Gastroesophageal sphincter (tissue), 3 donors: ENCODE measurements at regions not wholly inside any gene's neighbourhood (a gene's known extent, or its start where the extent isn't known, plus 50 kb on each side); places are given as distances from the start of the nearest gene placed in this dataset.

Experiments
- CTCF ChIP-seq, 4 experiments: fragments of 200-600 bp in 2 of 4; fragments of 450-650 bp in 2 of 4; sonication (generic) in 1 of 4; IDR thresholded peaks; one replicate each; pipeline ENCODE4 v1.5.1; 2017 to 2019; ENCODE audit warnings: antibody characterized with exemption in 4 of 4, mild to moderate bottlenecking in 2 of 4, moderate library complexity in 2 of 4
- EP300 ChIP-seq: sonication (generic); formaldehyde crosslinking; IDR thresholded peaks from one replicate; pipeline ENCODE4 v1.6.1; 2017; ENCODE audit warnings: antibody characterized with exemption, mild to moderate bottlenecking

GRCh38 chr7:35418716-35419390 lies 165.0 kb upstream of the TBX20 start:
- TF ChIP-seq CTCF (IDR thresholded peaks at IDR 0.05): no peak
- TF ChIP-seq EP300: no peak
